WERI-Rb-1 (cell line): ENCODE measurements at regions not wholly inside any gene's neighbourhood (a gene's known extent, or its start where the extent isn't known, plus 50 kb on each side); places are given as distances from the start of the nearest gene placed in this dataset.
"Not testable (repeated sequence)": the region's sequence is repeated elsewhere in the genome, so short reads cannot be mapped to it uniquely, and the experiment has no call there.

Source experiments
- DNase-seq: peaks from one replicate; pipeline ENCODE4 v3.0.0-alpha.2; 2020
- H3K27ac ChIP-seq: fragments of 250-450 bp; sonication (Bioruptor Pico); 2 replicates; pipeline ENCODE4 v1.5.1; 2020; ENCODE audit warnings: mild to moderate bottlenecking, moderate library complexity
- H3K27me3 ChIP-seq: fragments of 250-450 bp; sonication (Bioruptor Pico); 2 replicates; pipeline ENCODE4 v1.5.1; 2021; ENCODE audit warnings: mild to moderate bottlenecking, low read depth, moderate library complexity; ENCODE audit not compliant: insufficient read depth, severe bottlenecking
- H3K36me3 ChIP-seq: fragments of 250-450 bp; sonication (Bioruptor Pico); 2 replicates; pipeline ENCODE4 v1.5.1; 2020; ENCODE audit warnings: mild to moderate bottlenecking, moderate library complexity
- H3K4me3 ChIP-seq: 2 replicates; pipeline ENCODE4 v1.5.1; 2011; ENCODE audit warnings: low read depth, mild to moderate bottlenecking, control low read depth, low read length
- H3K9me3 ChIP-seq: fragments of 250-450 bp; sonication (Bioruptor Pico); 2 replicates; pipeline ENCODE4 v1.5.1; 2021; ENCODE audit warnings: mild to moderate bottlenecking, moderate library complexity; ENCODE audit not compliant: severe bottlenecking
- TF ChIP-seq, protein P1 (sequence below): IDR thresholded peaks from 2 replicates; pipeline ENCODE4 v1.5.1; 2011; ENCODE audit warnings: low read depth, mild to moderate bottlenecking, control low read depth, inconsistent platforms, low read length

DNA sequence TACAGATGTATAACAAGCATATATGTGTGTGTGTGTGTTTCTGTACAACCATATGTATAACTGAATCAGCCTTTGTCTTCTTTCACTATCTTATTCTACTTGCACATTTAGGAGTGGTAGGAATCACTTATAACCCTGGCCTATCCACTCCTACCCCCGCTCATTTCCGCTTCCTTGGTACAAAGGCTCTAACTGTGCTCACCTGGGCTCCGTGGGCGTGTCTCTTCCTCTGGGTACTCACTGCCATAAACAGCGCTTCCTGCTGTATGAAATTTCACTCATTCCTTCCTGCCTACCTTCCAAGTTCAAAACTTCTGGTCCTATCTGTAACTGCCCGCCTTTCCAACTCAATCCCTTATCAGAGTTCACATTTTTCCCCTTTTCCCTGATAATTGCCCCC, 815.5 kb downstream of the EPHA4 start:
- H3K36me3 ChIP-seq: no peaks in the 10 kb centered on the region
- TF ChIP-seq, protein P1, sequence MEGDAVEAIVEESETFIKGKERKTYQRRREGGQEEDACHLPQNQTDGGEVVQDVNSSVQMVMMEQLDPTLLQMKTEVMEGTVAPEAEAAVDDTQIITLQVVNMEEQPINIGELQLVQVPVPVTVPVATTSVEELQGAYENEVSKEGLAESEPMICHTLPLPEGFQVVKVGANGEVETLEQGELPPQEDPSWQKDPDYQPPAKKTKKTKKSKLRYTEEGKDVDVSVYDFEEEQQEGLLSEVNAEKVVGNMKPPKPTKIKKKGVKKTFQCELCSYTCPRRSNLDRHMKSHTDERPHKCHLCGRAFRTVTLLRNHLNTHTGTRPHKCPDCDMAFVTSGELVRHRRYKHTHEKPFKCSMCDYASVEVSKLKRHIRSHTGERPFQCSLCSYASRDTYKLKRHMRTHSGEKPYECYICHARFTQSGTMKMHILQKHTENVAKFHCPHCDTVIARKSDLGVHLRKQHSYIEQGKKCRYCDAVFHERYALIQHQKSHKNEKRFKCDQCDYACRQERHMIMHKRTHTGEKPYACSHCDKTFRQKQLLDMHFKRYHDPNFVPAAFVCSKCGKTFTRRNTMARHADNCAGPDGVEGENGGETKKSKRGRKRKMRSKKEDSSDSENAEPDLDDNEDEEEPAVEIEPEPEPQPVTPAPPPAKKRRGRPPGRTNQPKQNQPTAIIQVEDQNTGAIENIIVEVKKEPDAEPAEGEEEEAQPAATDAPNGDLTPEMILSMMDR: no peak
- no peak for DNase-seq

DNA sequence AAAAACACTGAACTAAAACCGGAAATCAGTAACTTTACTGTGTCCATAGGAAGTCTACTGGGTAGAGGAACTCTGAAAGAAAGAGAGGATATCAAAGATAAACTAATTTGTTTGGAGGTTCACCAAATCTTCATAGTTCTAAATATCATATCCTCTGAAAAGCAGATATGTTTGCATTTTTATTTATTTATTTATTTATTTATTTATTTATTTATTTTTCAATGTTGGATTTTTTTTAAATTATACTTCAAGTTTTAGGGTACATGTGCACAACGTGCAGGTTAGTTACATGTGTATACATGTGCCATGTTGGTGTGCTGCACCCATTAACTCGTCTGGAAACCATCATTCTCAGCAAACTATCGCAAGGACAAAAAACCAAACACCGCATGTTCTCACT, 813.7 kb downstream of the EPHA4 start:
- not testable (repeated sequence) for H3K36me3 ChIP-seq, H3K27ac ChIP-seq, H3K9me3 ChIP-seq, H3K27me3 ChIP-seq, DNase-seq, H3K4me3 ChIP-seq

More for the DNA sequence above, 815.5 kb downstream of the EPHA4 start:
- no peaks in the 10 kb centered on the region for H3K9me3 ChIP-seq
- H3K4me3 ChIP-seq: no peak overlapping the region
- no peaks in the 10 kb centered on the region for H3K27me3 ChIP-seq
- no peak overlapping the region for H3K27ac ChIP-seq

DNA sequence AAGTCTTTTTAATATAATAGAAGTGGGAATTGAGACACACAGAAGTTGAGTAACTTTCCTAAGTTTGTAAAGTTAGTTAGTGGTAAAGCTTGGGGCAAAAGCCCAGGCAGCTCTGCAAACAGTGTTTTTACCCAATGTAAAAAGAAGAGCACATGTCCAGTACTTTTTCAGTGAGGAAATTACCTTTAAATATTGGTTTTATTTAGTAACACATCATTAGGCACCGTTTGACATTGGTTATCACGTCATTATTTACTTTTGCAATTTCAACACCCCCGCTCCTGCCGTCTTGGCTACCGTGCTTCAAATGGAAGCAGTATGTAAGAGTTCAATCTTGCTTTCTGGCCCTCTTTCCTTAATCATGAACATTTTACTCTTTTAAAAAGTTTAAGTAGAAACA, 807.9 kb downstream of the EPHA4 start:
- Histone ChIP-seq H3K27ac (no peak overlapping the region), H3K4me3 (no peak overlapping the region), H3K9me3 (no peaks in the 10 kb centered on the region), H3K36me3 (no peaks in the 10 kb centered on the region), H3K27me3 (no peaks in the 10 kb centered on the region)
- no peak for DNase-seq
- TF ChIP-seq, protein P1: no peak

DNA sequence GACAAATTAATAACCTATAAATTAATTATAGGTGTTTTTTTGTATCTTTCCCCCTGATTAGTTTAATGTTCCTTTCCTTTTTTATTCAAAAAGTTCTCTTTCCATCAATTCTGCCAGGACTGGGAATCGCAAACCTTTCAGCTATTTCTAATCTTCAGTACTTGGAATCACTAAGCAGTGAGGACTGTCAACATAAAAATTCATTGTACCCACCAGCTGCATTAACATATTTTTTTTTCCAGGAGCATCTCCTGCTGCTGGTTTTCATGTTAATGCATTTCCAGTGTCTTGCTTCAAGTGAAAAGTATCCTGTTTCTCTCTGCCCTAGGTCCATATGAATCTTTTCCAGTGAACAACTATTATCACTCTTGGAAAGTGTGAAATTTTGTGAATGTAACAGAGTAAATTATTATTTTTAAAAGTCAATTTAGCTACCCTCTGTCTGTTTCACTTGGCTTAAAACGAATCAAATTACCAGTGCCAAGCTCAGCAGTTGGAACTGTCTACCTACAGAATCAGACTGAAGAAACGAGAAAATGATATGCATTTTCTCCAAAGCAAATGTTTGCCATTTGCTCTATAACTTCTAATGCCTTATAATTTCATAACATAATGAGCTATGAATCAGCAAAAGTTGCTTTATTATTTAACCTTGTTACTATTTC, 804.4 kb downstream of the EPHA4 start:
- TF ChIP-seq, protein P1: no peak
- DNase-seq: no peak
- Histone ChIP-seq H3K9me3 (no peaks in the 10 kb centered on the region), H3K27ac (no peak overlapping the region), H3K36me3 (no peaks in the 10 kb centered on the region), H3K27me3 (no peaks in the 10 kb centered on the region), H3K4me3 (no peak overlapping the region)

DNA sequence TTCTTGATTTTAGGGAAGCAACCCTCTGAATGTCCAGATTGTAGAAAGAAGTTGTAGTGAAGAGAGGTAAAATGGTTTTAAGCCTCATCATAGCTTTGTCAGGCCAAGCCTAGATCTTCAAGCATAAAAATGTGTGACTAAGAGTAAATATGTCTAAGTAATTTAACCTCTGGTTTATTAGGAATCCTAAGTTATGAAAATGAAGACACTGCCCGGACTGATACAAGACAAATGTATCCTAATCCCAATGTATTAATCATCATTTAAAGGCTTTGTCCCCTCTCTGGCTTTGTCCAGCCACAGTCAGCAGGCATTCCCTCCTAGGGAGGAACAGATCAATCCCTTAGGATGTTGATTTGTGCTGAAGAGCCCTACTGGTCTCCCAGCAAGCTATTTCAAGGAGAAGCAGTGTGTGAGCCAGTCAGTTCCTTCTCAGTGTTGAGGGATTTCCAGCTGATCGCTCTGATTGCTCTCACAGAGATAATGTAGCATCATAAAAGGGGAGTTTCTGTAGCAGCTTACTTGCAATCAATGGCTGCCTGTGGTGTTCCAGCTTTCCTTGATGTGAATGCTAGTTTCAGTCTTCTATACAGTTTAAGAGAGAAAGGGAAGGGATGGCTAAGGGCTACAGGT, 796.1 kb downstream of the EPHA4 start:
- Histone ChIP-seq H3K9me3 (no peaks in the 10 kb centered on the region), H3K27me3 (no peaks in the 10 kb centered on the region), H3K4me3 (no peak overlapping the region), H3K27ac (no peak overlapping the region), H3K36me3 (no peaks in the 10 kb centered on the region)
- no peak for DNase-seq
- TF ChIP-seq, protein P1: no peak

DNA sequence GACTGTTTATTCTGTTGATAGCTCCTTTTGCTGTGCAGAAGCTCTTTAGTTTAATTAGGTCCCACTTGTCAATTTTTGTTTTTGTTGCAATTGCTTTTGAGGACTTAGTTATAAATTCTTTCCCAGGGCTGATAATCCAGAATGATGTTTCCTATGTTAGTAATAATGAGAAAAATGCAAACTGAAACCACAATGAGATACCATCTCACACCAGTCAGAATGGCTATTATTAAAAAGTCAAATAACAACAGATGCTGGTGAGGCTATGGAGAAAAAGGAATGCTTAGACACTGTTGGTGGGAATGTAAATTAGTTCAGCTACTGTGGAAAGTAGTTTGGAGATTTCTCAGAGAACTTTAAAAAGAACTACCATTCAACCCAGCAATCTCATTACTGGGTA, 793.0 kb downstream of the EPHA4 start:
- H3K4me3 ChIP-seq, H3K36me3 ChIP-seq, DNase-seq, H3K27me3 ChIP-seq, H3K27ac ChIP-seq, H3K9me3 ChIP-seq: not testable (repeated sequence)

DNA sequence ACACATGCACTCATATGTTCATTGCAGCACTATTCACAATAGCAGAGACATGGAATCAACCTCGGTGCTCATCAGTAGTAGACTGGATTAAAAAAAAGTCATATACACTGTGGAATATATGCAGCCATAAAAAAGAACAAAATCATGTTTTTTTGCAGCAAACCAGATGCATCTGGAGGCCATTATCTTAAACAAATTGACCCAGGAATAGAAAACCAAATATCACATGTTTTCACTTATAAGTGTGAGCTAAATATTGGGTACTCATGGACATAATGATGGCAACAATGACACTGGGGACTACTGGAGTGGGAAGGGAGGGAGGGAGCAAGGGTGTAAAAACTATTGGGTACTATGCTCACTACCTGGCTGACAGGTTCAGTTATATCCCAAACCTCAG, 792.6 kb downstream of the EPHA4 start:
- no peak overlapping the region for H3K4me3 ChIP-seq
- no peaks in the 10 kb centered on the region for H3K27me3 ChIP-seq
- H3K36me3 ChIP-seq: no peaks in the 10 kb centered on the region
- H3K9me3 ChIP-seq: no peaks in the 10 kb centered on the region
- no peak for DNase-seq
- H3K27ac ChIP-seq: no peak overlapping the region
- TF ChIP-seq, protein P1: no peak
